ENCODE measurements at regions not wholly inside any gene's neighbourhood (a gene's known extent, or its start where the extent isn't known, plus 50 kb on each side); places are given as distances from the start of the nearest gene placed in this dataset.

- WGBS, 5 donors = 70 to 89% (median 77%) methylated on average over 2 of the region's 2 CpGs
- no peak overlapping the region for H3K27ac ChIP-seq
- DNase-seq = no peak
- H3K4me3 ChIP-seq = no peak overlapping the region
- intact Hi-C loops (cut with DNase I; ENCODE audit: low total_unique reads) = no loop called here
- no peaks in the 10 kb centered on the region for H3K27me3 ChIP-seq (replicated peaks in 1 of 7)
- peaks cover 0 to 22% (median 16%) of the 10 kb centered on the region in 8 donors for H3K9me3 ChIP-seq
- H3K4me1 ChIP-seq = no peaks in the 10 kb centered on the region
- H3K36me3 ChIP-seq = no peaks in the 10 kb centered on the region
- no peak for TF ChIP-seq POLR2A (IDR thresholded peaks at IDR 0.05)
- no peak for TF ChIP-seq POLR2AphosphoS5 (IDR thresholded peaks at IDR 0.05)
- TF ChIP-seq, protein P1, sequence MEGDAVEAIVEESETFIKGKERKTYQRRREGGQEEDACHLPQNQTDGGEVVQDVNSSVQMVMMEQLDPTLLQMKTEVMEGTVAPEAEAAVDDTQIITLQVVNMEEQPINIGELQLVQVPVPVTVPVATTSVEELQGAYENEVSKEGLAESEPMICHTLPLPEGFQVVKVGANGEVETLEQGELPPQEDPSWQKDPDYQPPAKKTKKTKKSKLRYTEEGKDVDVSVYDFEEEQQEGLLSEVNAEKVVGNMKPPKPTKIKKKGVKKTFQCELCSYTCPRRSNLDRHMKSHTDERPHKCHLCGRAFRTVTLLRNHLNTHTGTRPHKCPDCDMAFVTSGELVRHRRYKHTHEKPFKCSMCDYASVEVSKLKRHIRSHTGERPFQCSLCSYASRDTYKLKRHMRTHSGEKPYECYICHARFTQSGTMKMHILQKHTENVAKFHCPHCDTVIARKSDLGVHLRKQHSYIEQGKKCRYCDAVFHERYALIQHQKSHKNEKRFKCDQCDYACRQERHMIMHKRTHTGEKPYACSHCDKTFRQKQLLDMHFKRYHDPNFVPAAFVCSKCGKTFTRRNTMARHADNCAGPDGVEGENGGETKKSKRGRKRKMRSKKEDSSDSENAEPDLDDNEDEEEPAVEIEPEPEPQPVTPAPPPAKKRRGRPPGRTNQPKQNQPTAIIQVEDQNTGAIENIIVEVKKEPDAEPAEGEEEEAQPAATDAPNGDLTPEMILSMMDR (IDR thresholded peaks at IDR 0.05 in 8 of 11, conservative IDR thresholded peaks at IDR 0.05 in 3 of 11) = no peak
Observed at GRCh38 chr2:194003911-194004310, 1653.1 kb upstream of the SLC39A10 start.

DNA sequence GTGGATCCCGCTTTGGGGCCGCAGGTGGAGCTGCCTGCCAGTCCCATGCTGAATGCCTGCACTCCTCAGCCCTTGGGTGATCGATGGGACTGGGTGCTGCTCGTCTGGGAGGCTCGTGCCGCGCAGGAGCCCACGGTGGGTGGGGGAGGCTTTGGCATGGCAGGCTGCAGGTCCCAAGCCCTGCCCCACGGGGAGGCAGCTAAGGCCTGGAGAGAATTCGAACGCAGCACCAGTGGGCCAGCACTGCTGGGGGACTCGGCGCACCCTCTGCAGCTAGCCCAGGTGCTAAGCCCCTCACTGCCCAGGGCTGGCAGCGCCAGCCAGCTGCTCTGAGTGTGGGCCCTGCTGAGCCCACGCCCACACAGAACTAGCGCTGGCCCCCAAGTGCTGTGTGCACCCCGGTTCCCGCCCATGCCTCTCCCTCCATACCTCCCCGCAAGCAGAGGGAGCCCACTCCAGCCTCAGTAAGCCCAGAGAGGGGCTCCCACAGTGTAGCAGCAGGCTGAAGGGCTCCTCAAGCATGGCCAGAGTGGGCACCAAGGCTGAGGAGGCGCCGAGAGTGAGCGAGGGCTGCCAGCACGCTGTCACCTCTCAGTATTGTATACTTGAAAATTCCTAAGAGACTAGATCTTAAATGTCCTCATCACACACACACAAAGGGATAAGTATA lies 1654.2 kb upstream of the SLC39A10 start:
- H3K27ac ChIP-seq = no peak overlapping the region
- H3K9me3 ChIP-seq = peaks cover 0 to 14% (median 5%) of the 10 kb centered on the region in 8 donors
- WGBS, 5 donors = 73 to 88% (median 83%) methylated on average over 5 to 23 of the region's 23 CpGs
- intact Hi-C loops (cut with DNase I; ENCODE audit: low total_unique reads) = no loop called here
- DNase-seq = peak; percentile 58
- H3K4me3 ChIP-seq = no peak overlapping the region
- H3K27me3 ChIP-seq (replicated peaks in 1 of 7) = no peaks in the 10 kb centered on the region
- H3K4me1 ChIP-seq = no peaks in the 10 kb centered on the region
- TF ChIP-seq POLR2A (IDR thresholded peaks at IDR 0.05) = no peak
- no peaks in the 10 kb centered on the region for H3K36me3 ChIP-seq

DNA sequence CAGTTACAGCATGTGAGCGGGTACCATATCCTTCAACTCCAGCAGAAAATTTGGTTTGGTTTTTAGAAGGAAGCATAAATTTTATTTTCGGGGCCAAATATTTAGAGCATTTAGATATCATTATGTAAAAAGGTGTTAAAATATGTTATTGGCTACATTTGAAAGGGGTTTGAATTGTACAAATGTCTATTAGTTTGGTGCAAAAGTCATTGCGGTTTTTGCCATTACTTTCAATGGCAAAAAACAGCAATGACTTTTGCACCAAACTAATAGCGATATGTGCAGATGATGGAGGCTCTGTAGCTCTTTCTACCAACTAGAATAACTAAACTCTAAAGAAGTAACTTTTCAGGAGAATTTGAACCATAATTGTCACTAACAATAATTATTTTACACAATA lies 1666.2 kb upstream of the SLC39A10 start:
- Histone ChIP-seq H3K27me3 (replicated peaks in 1 of 7) (no peaks in the 10 kb centered on the region), H3K4me3 (no peak overlapping the region), H3K9me3 (no peaks in the 10 kb centered on the region), H3K36me3 (no peaks in the 10 kb centered on the region), H3K4me1 (no peaks in the 10 kb centered on the region), H3K27ac (no peak overlapping the region)
- no peak for DNase-seq
- TF ChIP-seq, protein P1 (IDR thresholded peaks at IDR 0.05 in 8 of 11, conservative IDR thresholded peaks at IDR 0.05 in 3 of 11) = no peak
- no peak for TF ChIP-seq POLR2A (IDR thresholded peaks at IDR 0.05)
- TF ChIP-seq POLR2AphosphoS5 (IDR thresholded peaks at IDR 0.05) = no peak
- 66 to 75% (median 67%) methylated on average over 4 of the region's 4 CpGs for WGBS, 5 donors
- intact Hi-C loops (cut with DNase I; ENCODE audit: low total_unique reads) = no loop called here

DNA sequence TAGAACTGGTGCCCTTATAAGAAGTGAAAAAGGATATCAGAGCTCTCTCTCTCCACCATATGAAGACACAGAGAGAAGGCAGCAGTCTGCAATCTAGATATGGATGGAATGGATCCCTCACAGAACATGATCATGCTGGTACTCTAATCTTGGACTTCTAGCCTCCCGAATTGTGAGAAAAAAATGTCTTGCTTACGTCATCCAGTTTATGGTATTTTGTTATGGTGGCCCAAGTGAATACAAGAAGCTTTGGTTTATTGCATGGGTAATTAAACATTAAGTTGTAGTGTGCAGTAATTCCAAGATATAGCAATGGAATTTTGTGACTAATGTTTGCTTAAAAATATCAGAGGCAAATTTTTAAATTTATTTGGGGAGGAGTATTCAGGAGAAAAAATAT lies 1667.4 kb upstream of the SLC39A10 start:
- no peak for TF ChIP-seq POLR2AphosphoS5 (IDR thresholded peaks at IDR 0.05)
- TF ChIP-seq, protein P1 (IDR thresholded peaks at IDR 0.05 in 8 of 11, conservative IDR thresholded peaks at IDR 0.05 in 3 of 11) = no peak
- no peak for TF ChIP-seq POLR2A (IDR thresholded peaks at IDR 0.05)
- no peak for DNase-seq
- intact Hi-C loops (cut with DNase I; ENCODE audit: low total_unique reads) = no loop called here
- Histone ChIP-seq H3K27ac (no peak overlapping the region), H3K4me3 (no peak overlapping the region), H3K36me3 (no peaks in the 10 kb centered on the region), H3K9me3 (no peaks in the 10 kb centered on the region), H3K27me3 (replicated peaks in 1 of 7) (no peaks in the 10 kb centered on the region), H3K4me1 (no peaks in the 10 kb centered on the region)
- WGBS, 5 donors = 79 to 97% (median 94%) methylated on average over 2 of the region's 2 CpGs

Measured in spleen (tissue), 11 donors.